HG03460 (cell line): ENCODE measurements at regions not wholly inside any gene's neighbourhood (a gene's known extent, or its start where the extent isn't known, plus 50 kb on each side); places are given as distances from the start of the nearest gene placed in this dataset.
"Not testable (repeated sequence)": the region's sequence is repeated elsewhere in the genome, so short reads cannot be mapped to it uniquely, and the experiment has no call there.

ENCODE experiments used
- ATAC-seq: cut with Tn5 transposase; IDR thresholded peaks from one replicate; pipeline ENCODE4 v1.9.1; 2021; ENCODE audit not compliant: unreplicated experiment

GRCh38 chr3:162704238-162704637 lies 1207.6 kb downstream of the OTOL1 start:
- no peak for ATAC-seq

- ATAC-seq = no peak
Measured at GRCh38 chr3:162704799-162705385, 1208.3 kb downstream of the OTOL1 start.

- ATAC-seq = not testable (repeated sequence)
Measured at GRCh38 chr3:162708394-162708793, 1211.8 kb downstream of the OTOL1 start.

GRCh38 chr3:162708942-162709706 lies 1212.5 kb downstream of the OTOL1 start:
- ATAC-seq = not testable (repeated sequence)

GRCh38 chr3:162710332-162711112 lies 1213.9 kb downstream of the OTOL1 start:
- ATAC-seq = no peak

- not testable (repeated sequence) for ATAC-seq
Measured at GRCh38 chr3:162717074-162717473, 1220.5 kb downstream of the OTOL1 start.

- ATAC-seq = no peak
Measured at GRCh38 chr3:162718697-162719096, 1222.1 kb downstream of the OTOL1 start.

- no peak for ATAC-seq
Measured at GRCh38 chr3:162719684-162720341, 1223.2 kb downstream of the OTOL1 start.

GRCh38 chr3:162721736-162722135 lies 1225.1 kb downstream of the OTOL1 start:
- ATAC-seq = no peak

- no peak for ATAC-seq
Measured at GRCh38 chr3:162722337-162722736, 1225.7 kb downstream of the OTOL1 start.

GRCh38 chr3:162722796-162723195 lies 1226.2 kb downstream of the OTOL1 start:
- ATAC-seq = not testable (repeated sequence)

- ATAC-seq = no peak
Measured at GRCh38 chr3:162729686-162730085, 1233.1 kb downstream of the OTOL1 start.

- ATAC-seq = not testable (repeated sequence)
Measured at GRCh38 chr3:162731961-162732360, 1235.4 kb downstream of the OTOL1 start.

- ATAC-seq = no peak
Measured at GRCh38 chr3:162738784-162739183, 1242.2 kb downstream of the OTOL1 start.

- no peak for ATAC-seq
Measured at GRCh38 chr3:162740941-162741596, 1244.5 kb downstream of the OTOL1 start.

- ATAC-seq = no peak
Measured at GRCh38 chr3:162742159-162742717, 1245.6 kb downstream of the OTOL1 start.

GRCh38 chr3:162743091-162743490 lies 1246.5 kb downstream of the OTOL1 start:
- ATAC-seq = no peak

- ATAC-seq = no peak
Measured at GRCh38 chr3:162760789-162761188, 1264.2 kb downstream of the OTOL1 start.

GRCh38 chr3:162764051-162764807 lies 1267.6 kb downstream of the OTOL1 start:
- no peak for ATAC-seq

GRCh38 chr3:162764808-162765071 lies 1268.1 kb downstream of the OTOL1 start:
- ATAC-seq = no peak
